ENCODE measurements at regions not wholly inside any gene's neighbourhood (a gene's known extent, or its start where the extent isn't known, plus 50 kb on each side); places are given as distances from the start of the nearest gene placed in this dataset.

GRCh38 chr11:92406472-92406871, 181.9 kb downstream of the FAT3 start:
- Histone ChIP-seq H3K27me3 (no peaks in the 10 kb centered on the region), H3K9me3 (no peaks in the 10 kb centered on the region), H3K4me3 (no peak overlapping the region), H3K4me1 (no peaks in the 10 kb centered on the region), H3K36me3 (no peaks in the 10 kb centered on the region), H3K27ac (no peak overlapping the region)
- intact Hi-C loops (cut with DNase I; ENCODE audit: low total_unique reads): no loop called here
- no peak for DNase-seq
- 49 to 73% (median 64%) methylated on average over 2 of the region's 2 CpGs for WGBS, 5 donors
- TF ChIP-seq POLR2A (IDR thresholded peaks at IDR 0.05) (no peak), EP300 (IDR thresholded peaks at IDR 0.05) (no peak), CTCF (IDR thresholded peaks at IDR 0.05) (no peak), POLR2AphosphoS5 (IDR thresholded peaks at IDR 0.05) (no peak)

- H3K4me3 ChIP-seq: no peak overlapping the region
- intact Hi-C loops (cut with DNase I; ENCODE audit: low total_unique reads): no loop called here
- no peaks in the 10 kb centered on the region for H3K9me3 ChIP-seq
- TF ChIP-seq EP300 (IDR thresholded peaks at IDR 0.05) (no peak), POLR2A (IDR thresholded peaks at IDR 0.05) (no peak), POLR2AphosphoS5 (IDR thresholded peaks at IDR 0.05) (no peak), CTCF (IDR thresholded peaks at IDR 0.05) (no peak)
- WGBS, 5 donors: 34 to 59% (median 56%) methylated on average over 3 of the region's 3 CpGs
- H3K27me3 ChIP-seq: no peaks in the 10 kb centered on the region
- H3K27ac ChIP-seq: no peak overlapping the region
- H3K36me3 ChIP-seq: no peaks in the 10 kb centered on the region
- H3K4me1 ChIP-seq: no peaks in the 10 kb centered on the region
- DNase-seq: no peak
These were observed 184.7 kb downstream of the FAT3 start for GRCh38 chr11:92409355-92409754.

GRCh38 chr11:92409956-92410355, 185.3 kb downstream of the FAT3 start:
- H3K9me3 ChIP-seq: no peaks in the 10 kb centered on the region
- no peaks in the 10 kb centered on the region for H3K36me3 ChIP-seq
- intact Hi-C loops (cut with DNase I; ENCODE audit: low total_unique reads): no loop called here
- H3K27ac ChIP-seq: no peak overlapping the region
- H3K4me3 ChIP-seq: no peak overlapping the region
- DNase-seq: no peak
- WGBS, 5 donors: 79 to 87% (median 86%) methylated on average over 3 of the region's 3 CpGs
- TF ChIP-seq EP300 (IDR thresholded peaks at IDR 0.05) (no peak), POLR2A (IDR thresholded peaks at IDR 0.05) (no peak), POLR2AphosphoS5 (IDR thresholded peaks at IDR 0.05) (no peak), CTCF (IDR thresholded peaks at IDR 0.05) (no peak)
- no peaks in the 10 kb centered on the region for H3K4me1 ChIP-seq
- H3K27me3 ChIP-seq: no peaks in the 10 kb centered on the region

GRCh38 chr11:92410526-92410925, 185.9 kb downstream of the FAT3 start:
- no peak for DNase-seq
- 59 to 97% (median 71%) methylated on average over 1 of the region's 1 CpG for whole genome bisulfite sequencing, 5 donors
- intact Hi-C loops (cut with DNase I; ENCODE audit: low total_unique reads): no loop called here

More at GRCh38 chr11:92410526-92410925, 185.9 kb downstream of the FAT3 start:
- Histone ChIP-seq H3K36me3 (no peaks in the 10 kb centered on the region), H3K27ac (no peak overlapping the region), H3K9me3 (no peaks in the 10 kb centered on the region), H3K27me3 (no peaks in the 10 kb centered on the region), H3K4me3 (no peak overlapping the region), H3K4me1 (no peaks in the 10 kb centered on the region)
- TF ChIP-seq POLR2AphosphoS5 (IDR thresholded peaks at IDR 0.05) (no peak), CTCF (IDR thresholded peaks at IDR 0.05) (no peak), POLR2A (IDR thresholded peaks at IDR 0.05) (no peak), EP300 (IDR thresholded peaks at IDR 0.05) (no peak)

Measured in stomach (tissue), 8 donors.